GDM1 (cell line): ENCODE measurements at regions not wholly inside any gene's neighbourhood (a gene's known extent, or its start where the extent isn't known, plus 50 kb on each side); places are given as distances from the start of the nearest gene placed in this dataset.
"Not testable (repeated sequence)": the region's sequence is repeated elsewhere in the genome, so short reads cannot be mapped to it uniquely, and the experiment has no call there.

Source experiments
- DNase-seq: peaks from one replicate; lab custom pipeline; 2025; lab: John Stamatoyannopoulos, UW

DNA sequence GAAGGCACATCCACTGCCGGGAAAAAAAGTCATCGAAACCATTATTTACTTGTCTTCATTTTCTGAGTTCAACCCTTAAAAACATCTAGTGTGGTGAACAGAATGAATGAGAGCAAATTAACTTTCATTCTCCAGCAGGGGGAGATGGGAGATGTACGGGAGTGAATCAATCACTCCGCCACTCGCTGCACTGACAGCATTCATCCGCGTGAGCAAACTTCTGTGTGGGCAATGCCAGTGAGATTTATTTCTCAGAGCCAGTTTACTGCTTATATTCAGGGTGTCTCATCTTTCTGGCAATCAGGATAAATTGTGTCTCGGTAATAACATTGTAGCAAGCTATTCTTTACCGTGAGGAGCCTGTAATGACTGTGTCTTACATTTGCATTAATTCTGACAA is 463.6 kb upstream of the MIS18BP1 start:
- DNase-seq, result no peak

DNA sequence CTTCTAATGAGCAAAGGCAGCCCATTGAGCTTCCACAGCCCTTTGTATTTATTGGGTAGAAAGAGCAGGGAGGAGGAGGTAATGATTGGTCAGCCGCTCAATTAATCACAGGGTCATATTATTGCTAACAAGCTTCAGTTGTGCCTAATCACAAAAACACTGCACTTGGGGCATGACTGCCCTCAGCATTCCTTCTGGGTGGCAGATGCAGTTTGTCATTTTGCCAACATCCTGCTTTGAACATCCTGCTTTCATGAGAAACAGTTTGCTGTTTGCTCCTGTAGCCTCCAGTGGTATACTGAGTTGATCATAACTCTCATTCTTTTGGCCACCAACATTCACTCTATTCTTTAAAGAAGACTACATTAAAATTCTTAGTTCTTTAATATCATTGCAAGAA is 462.9 kb upstream of the MIS18BP1 start:
- DNase-seq, result no peak

DNA sequence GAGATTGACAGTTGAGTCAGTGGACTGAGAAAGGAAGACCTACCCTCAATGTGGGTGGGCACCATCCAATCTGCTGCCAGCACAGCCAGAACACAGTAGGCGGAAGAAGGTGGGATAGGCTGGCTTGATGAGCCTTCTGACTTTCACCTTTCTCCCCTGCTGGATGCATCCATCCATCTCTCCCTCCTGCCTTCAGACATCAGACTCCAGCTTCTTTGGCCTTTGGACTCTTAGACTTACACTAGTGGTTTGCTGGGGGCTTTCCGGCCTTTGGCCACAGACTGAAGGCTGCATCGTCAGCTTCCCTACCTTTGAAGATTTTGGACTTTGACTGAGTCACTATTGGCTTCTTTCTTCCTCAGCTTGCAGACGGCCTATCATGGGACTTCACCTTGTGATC is 456.5 kb upstream of the MIS18BP1 start:
- DNase-seq, result no peak

DNA sequence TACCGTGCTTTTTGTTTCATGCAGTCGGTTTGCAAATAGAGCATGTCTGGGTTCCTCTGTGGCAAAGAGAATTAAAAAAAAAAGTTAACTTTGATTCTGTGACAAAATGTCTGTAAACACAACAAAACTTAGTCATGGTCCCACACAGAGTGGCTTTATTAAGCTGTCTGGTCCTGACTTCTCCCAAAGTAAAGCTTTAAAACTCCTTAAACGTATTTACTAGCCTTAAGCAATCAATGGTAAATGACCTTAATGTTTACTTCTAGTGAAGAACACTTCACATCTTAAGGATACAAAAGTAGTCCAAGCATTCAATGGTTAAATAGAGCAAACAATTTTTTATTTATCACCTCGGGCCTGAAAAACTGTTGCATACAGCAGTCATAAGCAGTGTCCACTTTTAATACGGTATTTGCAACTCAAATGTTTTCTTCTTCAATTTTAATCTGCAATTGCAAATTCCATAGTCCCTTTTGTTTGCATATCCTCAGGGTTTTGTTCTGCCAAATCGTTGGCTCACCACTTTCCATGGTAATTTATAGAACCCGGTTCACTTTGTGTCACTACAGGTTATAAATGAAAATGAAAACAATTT is 453.0 kb upstream of the MIS18BP1 start:
- DNase-seq, result no peak

DNA sequence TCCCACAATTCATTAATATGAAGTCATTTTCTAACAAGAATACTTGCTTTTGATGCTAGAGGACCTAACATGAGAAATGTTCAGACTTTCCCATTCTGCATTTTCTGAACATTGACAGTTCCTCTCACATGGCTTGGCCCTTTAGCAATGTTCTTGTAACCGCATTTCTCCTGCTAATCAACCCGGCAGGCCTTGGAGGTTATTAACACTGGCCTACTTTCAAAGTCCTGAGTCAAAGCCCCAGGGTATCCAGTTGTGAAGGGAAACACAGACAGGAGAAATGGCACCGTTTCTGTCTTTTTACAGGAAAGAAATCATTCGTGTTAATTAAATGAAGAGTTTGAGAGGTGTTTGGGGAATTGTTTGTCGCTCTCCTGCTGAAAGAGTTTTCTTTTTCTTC is 446.5 kb upstream of the MIS18BP1 start:
- no peak for DNase-seq

- DNase-seq, result no peak
These were observed 445.6 kb upstream of the MIS18BP1 start for GRCh38 chr14:45698462-45699134.

GRCh38 chr14:45686771-45687170 is 433.8 kb upstream of the MIS18BP1 start:
- no peak for DNase-seq

GRCh38 chr14:45680531-45680930 is 427.5 kb upstream of the MIS18BP1 start:
- no peak for DNase-seq

- DNase-seq, result no peak
These were observed 426.9 kb upstream of the MIS18BP1 start for GRCh38 chr14:45679853-45680252.

DNA sequence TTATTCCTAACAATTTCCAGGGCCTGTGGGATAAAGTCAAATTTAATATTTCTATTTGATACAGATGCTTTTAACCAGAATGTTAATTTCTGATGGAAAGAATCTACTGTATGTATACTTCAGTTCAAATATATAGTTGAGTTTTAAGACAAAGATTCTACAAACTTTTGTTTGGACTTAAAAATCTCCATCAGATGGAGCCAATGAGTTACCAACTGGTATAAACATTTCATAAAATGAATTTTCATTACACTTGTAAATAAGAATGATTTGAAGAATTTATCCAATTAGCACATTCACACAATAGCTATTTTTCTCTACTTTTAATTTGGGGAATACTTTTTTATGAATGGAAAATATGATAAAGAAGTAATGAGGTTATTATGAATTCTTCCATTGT is 425.2 kb upstream of the MIS18BP1 start:
- DNase-seq, result no peak

DNA sequence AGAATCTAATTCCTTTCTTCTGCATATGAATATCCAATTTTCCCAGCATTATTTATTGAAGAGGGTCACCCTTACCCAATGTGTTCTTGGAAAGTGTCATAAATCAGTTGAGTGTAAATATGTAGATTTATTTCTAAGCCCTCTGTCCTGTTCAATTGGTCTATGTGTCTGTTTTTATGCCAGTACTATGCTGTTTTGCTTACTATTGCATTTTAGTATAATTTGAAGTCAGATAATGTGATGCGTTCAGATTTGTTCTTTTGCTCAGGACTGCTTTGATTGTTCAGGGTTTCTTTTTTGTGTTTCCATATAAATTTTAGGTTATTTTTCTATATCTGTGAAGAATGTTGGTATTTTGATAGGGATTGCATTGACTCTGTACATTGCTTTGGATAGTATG is 420.4 kb upstream of the MIS18BP1 start:
- no peak for DNase-seq

GRCh38 chr14:45664668-45665356 is 411.8 kb upstream of the MIS18BP1 start:
- no peak for DNase-seq

DNA sequence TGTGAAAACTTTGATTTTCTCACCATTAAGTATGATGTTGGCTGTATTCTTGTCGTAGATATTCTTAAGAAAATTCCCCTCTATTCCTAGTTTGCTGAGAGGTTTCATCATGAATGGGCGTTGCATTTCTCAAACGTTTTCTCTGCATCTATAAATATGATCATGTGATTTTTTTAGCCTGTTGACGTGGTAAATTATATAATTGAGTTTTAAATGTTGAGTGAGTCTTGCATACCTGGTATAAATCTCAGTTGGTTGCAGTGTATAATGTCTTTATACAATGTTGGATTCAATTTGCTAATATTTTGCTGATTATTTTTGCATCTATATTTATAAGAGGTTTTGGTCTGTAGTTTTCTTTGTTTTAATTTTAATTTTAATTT is 405.9 kb upstream of the MIS18BP1 start:
- no peak for DNase-seq

GRCh38 chr14:45658226-45658916 is 405.4 kb upstream of the MIS18BP1 start:
- DNase-seq, result no peak

- no peak for DNase-seq
These were observed 398.9 kb upstream of the MIS18BP1 start for GRCh38 chr14:45651890-45652289.

DNA sequence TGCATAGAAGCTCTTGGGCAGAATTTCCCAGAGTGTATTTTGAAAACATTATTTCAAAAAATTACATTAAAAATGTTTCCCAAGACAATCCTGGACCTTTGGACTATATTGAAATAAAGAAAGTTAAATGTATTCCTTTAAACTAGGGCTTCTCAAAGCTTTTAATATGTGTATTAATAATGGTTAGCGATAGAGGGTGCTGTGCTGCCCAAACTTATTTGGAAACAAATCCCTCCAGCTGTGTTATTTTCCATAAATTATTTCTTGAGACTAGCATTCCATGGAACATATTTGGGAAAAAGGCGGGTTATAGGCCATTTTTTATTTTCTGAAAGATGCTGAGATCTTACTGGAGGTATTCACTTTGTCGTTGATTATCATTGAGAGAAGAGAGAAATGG is 397.8 kb upstream of the MIS18BP1 start:
- DNase-seq, result no peak

- no peak for DNase-seq
These were observed 396.0 kb upstream of the MIS18BP1 start for GRCh38 chr14:45649051-45649450.

DNA sequence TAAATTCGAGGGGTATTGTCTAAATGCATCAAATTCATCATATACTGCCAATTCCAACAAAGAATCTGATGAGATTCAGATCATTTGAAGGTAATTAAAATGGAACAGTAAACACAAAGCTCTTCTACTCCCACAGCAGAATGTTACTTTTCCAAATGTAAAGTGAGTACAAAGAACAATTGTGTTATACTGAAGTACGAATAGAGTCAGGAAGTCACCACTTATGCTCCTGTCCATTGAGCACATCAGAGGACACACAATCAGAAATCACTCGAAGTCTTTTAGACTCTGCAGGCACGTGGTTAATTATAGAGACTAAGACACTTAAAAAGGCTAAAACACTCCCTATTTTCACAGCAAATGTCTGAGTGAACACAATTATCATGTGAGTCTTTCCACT is 388.5 kb upstream of the MIS18BP1 start:
- no peak for DNase-seq

DNA sequence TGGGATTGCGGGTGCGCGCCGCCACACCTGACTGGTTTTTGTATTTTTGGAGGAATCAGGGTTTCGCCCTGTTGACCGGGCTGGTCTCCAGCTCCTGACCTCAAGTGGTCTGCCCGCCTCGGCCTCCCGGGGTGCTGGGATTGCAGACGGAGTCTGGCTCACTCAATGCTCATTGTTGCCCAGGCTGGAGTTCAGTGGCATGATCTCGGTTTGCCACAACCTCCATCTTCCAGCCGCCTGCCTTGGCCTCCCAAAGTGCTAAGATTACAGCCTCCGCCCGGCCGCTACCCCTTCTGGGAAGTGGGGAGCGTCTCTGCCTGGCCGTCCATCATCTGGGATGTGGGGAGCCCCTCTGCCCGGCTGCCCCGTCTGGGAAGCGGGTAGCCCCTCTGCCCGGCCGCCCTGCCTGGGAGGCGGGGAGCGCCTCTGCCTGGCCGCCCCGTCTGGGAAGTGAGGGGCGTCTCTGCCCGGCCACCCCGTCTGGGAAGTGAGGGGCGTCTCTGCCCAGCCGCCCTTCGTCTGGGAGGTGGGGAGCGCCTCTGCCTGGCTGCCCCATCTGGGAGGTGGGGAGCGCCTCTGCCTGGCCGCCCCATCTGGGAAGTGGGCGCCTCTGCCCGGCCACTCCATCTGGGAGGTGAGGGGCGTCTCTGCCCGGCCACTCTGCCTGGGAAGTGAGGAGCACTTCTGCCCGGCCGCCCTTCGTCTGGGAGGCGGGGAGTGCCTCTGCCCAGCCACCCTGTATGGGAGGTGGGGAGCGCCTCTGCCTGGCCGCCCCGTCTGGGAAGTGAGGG is 381.8 kb upstream of the MIS18BP1 start:
- not testable (repeated sequence) for DNase-seq

GRCh38 chr14:45633220-45633984 is 380.4 kb upstream of the MIS18BP1 start:
- no peak for DNase-seq

DNA sequence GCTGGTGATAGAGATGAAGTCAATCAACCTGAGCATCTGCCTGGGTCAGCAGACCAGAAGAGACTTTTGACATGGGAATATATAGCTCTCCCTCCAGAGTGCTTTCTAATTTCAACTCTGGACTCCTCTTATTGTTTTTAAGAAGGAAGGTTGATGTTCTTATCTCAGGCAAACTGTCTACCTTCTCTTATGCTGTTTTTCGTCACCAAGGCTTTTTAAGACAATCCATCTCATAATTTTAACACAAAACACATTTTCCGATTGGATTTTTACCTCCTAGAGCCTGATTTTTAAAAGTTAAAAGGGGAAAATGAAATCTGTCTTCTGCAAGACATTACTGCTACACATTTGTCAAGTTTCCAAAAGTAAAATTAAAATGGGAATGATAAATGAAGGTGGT is 368.7 kb upstream of the MIS18BP1 start:
- DNase-seq, result no peak
